OCI-LY7 (cell line): ENCODE measurements at regions not wholly inside any gene's neighbourhood (a gene's known extent, or its start where the extent isn't known, plus 50 kb on each side); places are given as distances from the start of the nearest gene placed in this dataset.

Experiments
- CTCF ChIP-seq: fragments of 200-600 bp; sonication (generic); conservative IDR thresholded peaks from 2 replicates; pipeline ENCODE4 v1.5.1; 2014; ENCODE audit warnings: mild to moderate bottlenecking, antibody characterized with exemption, low read length, moderate library complexity, mixed read lengths
- EZH2phosphoT487 ChIP-seq: fragments of 200-600 bp; sonication (generic); IDR thresholded peaks from 2 replicates; pipeline ENCODE4 v1.6.1; 2018; ENCODE audit warnings: low read depth, borderline replicate concordance, mild to moderate bottlenecking, mixed run types, antibody characterized with exemption, low read length, moderate library complexity, mixed read lengths

DNA sequence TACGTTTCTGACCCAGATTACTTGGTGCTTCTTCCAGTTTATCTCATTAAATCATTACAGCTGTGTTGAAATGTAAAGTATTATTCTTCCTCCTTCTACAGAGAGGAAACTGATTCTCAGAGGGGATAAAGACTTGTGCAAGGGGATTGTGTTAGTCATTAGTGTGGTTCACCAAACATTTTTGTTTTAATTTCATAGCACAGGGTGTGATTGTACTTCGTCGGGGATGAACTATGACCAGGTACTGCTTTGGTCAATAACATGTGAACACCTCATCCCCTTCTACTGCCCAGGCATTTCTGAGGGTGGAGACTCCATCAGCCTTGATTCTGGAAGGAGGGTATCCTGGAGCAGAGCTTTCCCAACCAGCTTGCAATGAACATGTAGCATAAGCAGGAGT is 120.2 kb upstream of the ALX4 start:
- TF ChIP-seq EZH2phosphoT487 (no peak), CTCF (no peak)
